ENCODE measurements at regions not wholly inside any gene's neighbourhood (a gene's known extent, or its start where the extent isn't known, plus 50 kb on each side); places are given as distances from the start of the nearest gene placed in this dataset.

DNA sequence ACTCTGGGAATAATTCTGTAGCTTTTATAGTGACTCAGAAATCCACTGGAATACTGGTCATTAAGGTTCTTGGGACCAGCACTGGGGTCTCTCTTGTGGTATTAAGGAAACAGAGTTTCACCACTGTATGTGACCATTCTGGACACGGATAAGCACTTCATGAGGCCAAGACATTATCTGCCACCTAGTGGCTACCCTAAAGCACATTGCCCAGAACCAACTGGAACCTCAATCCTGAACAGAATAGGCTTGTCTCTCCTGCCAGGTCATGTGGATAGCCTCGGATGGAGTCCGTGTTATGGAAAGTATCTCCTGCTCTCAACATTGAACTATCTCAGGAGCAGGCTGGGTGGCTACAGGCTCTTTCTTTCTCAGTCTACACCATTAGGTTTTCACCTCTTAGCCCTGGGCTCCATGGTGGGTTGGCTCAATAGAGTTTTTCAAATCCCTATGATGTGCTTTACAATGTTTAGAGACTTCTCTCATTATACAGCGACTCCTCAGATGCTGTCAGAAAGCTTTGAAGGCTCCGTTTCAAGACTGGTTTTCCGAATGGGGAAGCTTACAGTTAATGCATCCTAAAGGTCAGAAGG, 167.6 kb upstream of the ST8SIA2 start:
- no peaks in the 10 kb centered on the region for H3K27me3 ChIP-seq (replicated peaks in 1 of 2; ENCODE audit: control insufficient read depth in 2 of 2, insufficient read depth in 2 of 2, low read length in 1 of 2)
- no peak overlapping the region for H3K4me3 ChIP-seq
- no peaks in the 10 kb centered on the region for H3K36me3 ChIP-seq (ENCODE audit: control insufficient read depth in 2 of 2, insufficient read depth in 2 of 2, low read length in 1 of 2)
- intact Hi-C loops (cut with micrococcal nuclease; ENCODE audit: unreplicated experiment) (loop anchor here (1.0 kb wide), 1 partner anchor 129 kb away; no protein-coding TSS in a partner anchor), in situ Hi-C loops (cut with MboI) (loop anchor here (5.0 kb wide), 1 partner anchor 129 kb away; no protein-coding TSS in a partner anchor)
- H3K9me3 ChIP-seq (replicated peaks; ENCODE audit: control insufficient read depth, insufficient read depth, low read length): no peaks in the 10 kb centered on the region; the same call in 2 of the 3 replicates
- no peak overlapping the region for H3K27ac ChIP-seq (ENCODE audit: control insufficient read depth, insufficient read depth)
- CTCF ChIA-PET: interaction anchor here (1.0 to 2.1 kb wide), 5 partner anchors 57 to 136 kb away, joined by 3 to 9 read pairs (median 4); no protein-coding TSS in a partner anchor
- DNase-seq (ENCODE audit: low read depth, low spot score) (no peak), ATAC-seq (peak; percentile 82), FAIRE-seq (no peak)
- WGBS (ENCODE audit: insufficient coverage, insufficient replicate concordance, low lambda C conversion rate, missing lambda C conversion rate): 0% methylated on average over 6 of the region's 6 CpGs
- SMC1A ChIA-PET (ENCODE audit: uncharacterized antibody, unreplicated experiment): interaction anchor here (0.9 to 1.3 kb wide), 4 partner anchors 12 to 130 kb away, joined by 3 to 4 read pairs (median 3); no protein-coding TSS in a partner anchor
- H3K4me2 ChIP-seq (ENCODE audit: control insufficient read depth, insufficient read depth): no peak overlapping the region
- H2AFZ ChIP-seq (ENCODE audit: control insufficient read depth, low read depth, low read length): no peak overlapping the region
- RAD21 ChIA-PET (ENCODE audit: unreplicated experiment): interaction anchor here (0.7 to 2.1 kb wide), 2 partner anchors 124 to 129 kb away, joined by 3 to 5 read pairs; no protein-coding TSS in a partner anchor
- no peaks in the 10 kb centered on the region for H3K79me2 ChIP-seq (ENCODE audit: control insufficient read depth, insufficient read depth, low read length)
- TF ChIP-seq RBBP5 (conservative IDR thresholded peaks at IDR 0.05): no peak
- no peak for TF ChIP-seq ETV6 (conservative IDR thresholded peaks at IDR 0.05 in 1 of 2, IDR thresholded peaks at IDR 0.05 in 1 of 2; ENCODE audit: borderline replicate concordance in 1 of 2, low read depth in 1 of 2)
- no peak for TF ChIP-seq CBX5 (IDR thresholded peaks at IDR 0.05; ENCODE audit: low read depth)
- TF ChIP-seq RAD21 (IDR thresholded peaks at IDR 0.05; ENCODE audit: insufficient read depth, low read depth, low read length): peak; percentile 34; the same call in 1 of the 2 replicates
- no peak for TF ChIP-seq NFXL1 (IDR thresholded peaks at IDR 0.05; ENCODE audit: borderline replicate concordance)
- TF ChIP-seq RFX5 (IDR thresholded peaks at IDR 0.05; ENCODE audit: low read depth, low read length): no peak
- peak; percentile 75 for TF ChIP-seq SMC3 (IDR thresholded peaks at IDR 0.05; ENCODE audit: borderline replicate concordance, low read length)
- no peak for TF ChIP-seq ZNF24 (IDR thresholded peaks at IDR 0.05)
- TF ChIP-seq ZBED1 (IDR thresholded peaks at IDR 0.05; ENCODE audit: borderline replicate concordance): no peak
- TF ChIP-seq MEF2A (IDR thresholded peaks at IDR 0.05; ENCODE audit: insufficient read depth, low read depth, low read length): no peak
- no peak for TF ChIP-seq POLR2AphosphoS5 (IDR thresholded peaks at IDR 0.05; ENCODE audit: low read length)
- TF ChIP-seq, protein P1, sequence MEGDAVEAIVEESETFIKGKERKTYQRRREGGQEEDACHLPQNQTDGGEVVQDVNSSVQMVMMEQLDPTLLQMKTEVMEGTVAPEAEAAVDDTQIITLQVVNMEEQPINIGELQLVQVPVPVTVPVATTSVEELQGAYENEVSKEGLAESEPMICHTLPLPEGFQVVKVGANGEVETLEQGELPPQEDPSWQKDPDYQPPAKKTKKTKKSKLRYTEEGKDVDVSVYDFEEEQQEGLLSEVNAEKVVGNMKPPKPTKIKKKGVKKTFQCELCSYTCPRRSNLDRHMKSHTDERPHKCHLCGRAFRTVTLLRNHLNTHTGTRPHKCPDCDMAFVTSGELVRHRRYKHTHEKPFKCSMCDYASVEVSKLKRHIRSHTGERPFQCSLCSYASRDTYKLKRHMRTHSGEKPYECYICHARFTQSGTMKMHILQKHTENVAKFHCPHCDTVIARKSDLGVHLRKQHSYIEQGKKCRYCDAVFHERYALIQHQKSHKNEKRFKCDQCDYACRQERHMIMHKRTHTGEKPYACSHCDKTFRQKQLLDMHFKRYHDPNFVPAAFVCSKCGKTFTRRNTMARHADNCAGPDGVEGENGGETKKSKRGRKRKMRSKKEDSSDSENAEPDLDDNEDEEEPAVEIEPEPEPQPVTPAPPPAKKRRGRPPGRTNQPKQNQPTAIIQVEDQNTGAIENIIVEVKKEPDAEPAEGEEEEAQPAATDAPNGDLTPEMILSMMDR (IDR thresholded peaks at IDR 0.05 in 2 of 3, conservative IDR thresholded peaks at IDR 0.05 in 1 of 3; ENCODE audit: control insufficient read depth in 2 of 3, extremely low read depth in 1 of 3, insufficient read depth in 1 of 3, low read depth in 3 of 3, low read length in 3 of 3): peak; percentile 54 to 63 (median 63)
- TF ChIP-seq TCF12 (IDR thresholded peaks at IDR 0.05; ENCODE audit: low read depth, low read length): no peak
- BruUV-seq (replicated peaks): no TSS peak
- H4K20me1 ChIP-seq (ENCODE audit: control insufficient read depth, insufficient read depth): no peaks in the 10 kb centered on the region
- H3K4me1 ChIP-seq (ENCODE audit: control insufficient read depth, insufficient read depth, low read length): no peaks in the 10 kb centered on the region
- no peak overlapping the region for H3K9ac ChIP-seq (ENCODE audit: control insufficient read depth, insufficient read depth, low read length)
- POLR2A ChIA-PET: no interaction called here
